Superior temporal gyrus (tissue), 1 donor: ENCODE measurements at regions not wholly inside any gene's neighbourhood (a gene's known extent, or its start where the extent isn't known, plus 50 kb on each side); places are given as distances from the start of the nearest gene placed in this dataset.
"Not testable (repeated sequence)": the region's sequence is repeated elsewhere in the genome, so short reads cannot be mapped to it uniquely, and the experiment has no call there.

Experiments used
- DNase-seq: peaks from one replicate; pipeline ENCODE4 v3.0.0-alpha.2; 2016; ENCODE audit errors: extremely low spot score

DNA sequence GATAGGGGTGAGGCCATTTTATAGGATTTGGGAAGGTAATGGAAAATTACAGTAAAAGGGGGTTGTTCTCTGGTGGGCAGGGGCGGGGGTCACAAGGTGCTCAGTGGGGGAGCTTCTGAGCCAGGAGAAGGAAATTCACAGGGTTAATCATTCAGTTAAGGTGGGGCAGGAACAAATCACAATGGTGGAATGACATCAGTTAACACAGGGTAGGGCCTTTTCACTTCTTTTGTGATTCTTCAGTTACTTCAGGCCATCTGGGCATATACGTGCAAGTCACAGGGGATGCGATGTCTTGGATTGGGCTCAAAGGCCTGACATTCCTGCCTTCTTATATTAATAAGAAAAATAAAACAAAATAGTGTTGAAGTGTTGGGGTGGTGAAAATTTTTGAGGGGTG is 181.1 kb upstream of the TRPC7 start:
- not testable (repeated sequence) for DNase-seq

DNA sequence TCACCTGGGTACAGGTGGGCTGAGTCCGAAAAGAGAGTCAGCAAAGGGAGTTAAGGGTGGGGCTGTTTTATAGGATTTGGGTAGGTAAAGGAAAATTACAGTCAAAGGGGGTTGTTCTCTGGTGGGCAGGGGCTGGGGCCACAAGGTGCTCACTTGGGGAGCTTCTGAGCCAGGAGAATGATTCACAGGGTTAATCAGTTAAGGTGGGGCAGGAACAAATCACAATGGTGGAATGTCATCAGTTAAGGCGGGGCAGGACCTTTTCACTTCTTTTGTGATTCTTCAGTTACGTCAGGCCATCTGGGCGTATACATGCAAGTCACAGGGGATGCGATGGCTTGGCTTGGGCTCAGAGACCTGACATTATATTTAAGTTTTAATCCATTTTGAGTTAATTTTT is 179.7 kb upstream of the TRPC7 start:
- DNase-seq: not testable (repeated sequence)

DNA sequence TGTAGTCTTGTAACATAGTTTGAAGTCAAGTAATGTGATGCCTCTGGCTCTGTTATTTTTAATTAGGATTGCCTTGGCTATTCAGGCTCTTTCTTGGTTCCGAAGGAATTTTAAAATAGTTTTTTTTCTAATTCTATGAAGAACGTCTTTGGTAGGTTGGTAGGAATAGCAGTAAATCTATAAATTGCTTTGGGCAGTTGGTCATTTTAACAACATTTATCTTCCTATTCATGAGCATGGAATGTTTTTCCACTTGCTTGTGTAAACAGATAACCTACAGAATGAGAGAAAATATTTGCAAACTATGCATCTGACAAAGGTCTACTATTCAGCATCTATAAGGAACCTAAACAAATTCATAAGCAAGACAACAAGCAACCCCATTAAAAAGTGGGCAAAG is 173.2 kb upstream of the TRPC7 start:
- DNase-seq: no peak

DNA sequence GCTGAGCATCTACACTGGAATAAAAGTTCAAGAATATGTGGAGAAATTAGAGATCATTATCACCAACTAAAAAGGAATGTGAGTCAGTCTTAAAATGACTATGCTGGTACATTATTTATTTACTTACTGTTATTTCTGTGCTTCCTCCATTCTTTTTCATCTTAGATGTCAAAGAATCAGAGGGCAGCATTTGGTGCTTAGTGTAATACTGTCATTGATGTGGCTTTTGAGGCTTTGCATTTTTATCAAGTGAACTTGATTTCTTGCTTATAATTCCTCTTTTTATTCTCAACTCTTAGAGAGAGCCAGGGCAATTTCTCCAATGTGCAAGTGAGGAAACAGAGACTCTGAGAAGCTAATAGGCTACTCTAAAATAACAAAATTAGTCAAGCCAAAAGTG is 163.7 kb upstream of the TRPC7 start:
- no peak for DNase-seq

DNA sequence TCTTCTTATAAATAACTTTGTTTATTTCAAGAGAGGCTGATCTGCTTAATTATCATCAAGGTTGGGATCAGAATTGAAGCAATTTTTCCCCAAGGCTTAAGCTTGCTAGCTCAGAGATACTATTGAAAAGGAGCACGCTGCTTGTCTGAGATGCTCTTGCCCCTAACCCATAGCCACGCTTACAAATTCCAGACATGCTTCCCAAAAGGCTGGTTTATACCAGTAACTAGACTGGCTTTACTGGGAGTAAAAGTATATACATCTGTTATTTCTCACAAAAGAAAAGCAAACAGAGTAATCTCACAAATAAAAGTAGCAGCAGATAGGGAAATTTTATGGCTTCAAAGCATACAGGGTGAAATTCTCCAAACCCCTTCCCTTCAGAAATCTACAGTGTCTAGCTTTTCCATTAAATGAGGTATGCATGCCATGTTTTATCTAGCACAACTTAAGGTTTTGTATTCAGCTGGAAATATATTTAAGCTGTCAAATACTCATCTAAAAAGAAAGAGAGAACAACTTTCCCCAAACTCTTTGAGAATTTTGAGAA is 163.2 kb upstream of the TRPC7 start:
- no peak for DNase-seq

DNA sequence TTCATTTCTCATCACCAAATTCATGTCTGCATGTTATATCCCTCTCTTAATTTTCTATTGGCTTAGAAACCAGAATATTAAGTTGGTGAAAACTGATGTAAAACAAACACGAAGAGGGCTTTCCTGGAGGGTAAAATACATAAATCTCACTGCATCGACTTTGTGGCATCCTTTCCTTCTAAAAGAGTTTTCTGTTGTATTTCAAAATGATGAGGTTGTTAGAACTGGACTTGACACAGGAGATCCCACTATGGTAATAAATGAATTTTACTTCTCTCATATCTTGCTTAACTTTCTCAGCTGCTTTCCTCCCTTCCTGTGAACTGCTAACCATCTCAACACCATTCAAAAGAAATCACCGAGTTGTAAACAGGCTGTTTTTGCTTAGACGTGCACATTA is 162.0 kb upstream of the TRPC7 start:
- DNase-seq: no peak

DNA sequence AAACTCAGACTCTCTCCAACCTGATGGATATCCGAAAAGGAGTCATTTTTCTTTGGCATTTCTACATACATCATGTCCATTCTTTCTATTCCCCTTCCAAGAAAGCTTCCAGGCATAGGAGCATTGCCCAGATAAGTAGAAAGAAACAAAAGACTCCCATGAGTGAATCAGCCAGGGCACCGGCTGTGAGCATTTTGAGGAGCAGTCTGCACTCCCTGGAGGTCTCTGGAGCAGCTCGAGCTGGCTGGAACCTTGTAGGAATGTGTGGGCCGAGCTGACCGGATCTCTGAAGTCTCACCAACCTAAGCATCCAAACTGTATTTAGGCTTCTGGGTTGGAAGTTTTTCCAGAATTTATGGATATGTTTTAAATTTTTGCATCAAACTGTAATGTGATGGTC is 161.4 kb upstream of the TRPC7 start:
- no peak for DNase-seq

DNA sequence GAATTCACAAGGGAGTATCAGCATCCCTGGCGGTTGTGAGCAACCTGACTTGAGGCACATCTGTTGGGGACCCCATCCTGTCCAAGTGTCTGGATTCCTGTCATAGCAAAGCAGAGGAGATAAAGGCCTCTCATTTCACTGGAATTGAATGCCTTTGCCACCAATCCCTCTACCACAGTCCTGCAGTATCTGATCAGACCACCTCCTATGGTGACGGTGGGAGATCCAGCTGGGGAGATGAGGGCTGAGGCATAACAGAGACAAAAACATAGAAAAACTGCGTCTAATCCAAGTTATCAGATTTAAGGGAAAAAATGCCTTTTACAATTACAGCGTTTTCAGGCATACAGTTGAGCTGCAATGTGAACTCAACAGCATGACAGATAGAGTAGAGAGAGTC is 160.7 kb upstream of the TRPC7 start:
- no peak for DNase-seq

DNA sequence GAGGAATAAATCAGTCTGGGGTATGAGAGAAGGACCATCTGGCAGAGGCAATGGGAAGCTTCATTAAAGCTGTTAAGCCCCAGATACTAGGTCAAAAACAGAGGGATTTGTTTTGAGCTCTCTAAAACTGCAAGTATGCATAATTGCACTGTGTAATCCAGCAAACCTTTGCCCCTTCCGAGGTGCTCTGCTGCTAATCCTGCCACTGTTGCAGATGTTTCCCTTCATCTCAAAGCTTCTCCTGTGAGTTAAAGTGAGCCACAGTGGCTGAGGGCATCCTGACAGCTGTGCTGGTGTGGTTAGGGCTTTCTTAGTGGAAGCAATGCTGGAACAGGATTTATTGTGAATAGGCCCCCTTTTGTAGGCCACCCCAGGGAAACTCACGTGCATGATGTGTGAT is 160.3 kb upstream of the TRPC7 start:
- no peak for DNase-seq

DNA sequence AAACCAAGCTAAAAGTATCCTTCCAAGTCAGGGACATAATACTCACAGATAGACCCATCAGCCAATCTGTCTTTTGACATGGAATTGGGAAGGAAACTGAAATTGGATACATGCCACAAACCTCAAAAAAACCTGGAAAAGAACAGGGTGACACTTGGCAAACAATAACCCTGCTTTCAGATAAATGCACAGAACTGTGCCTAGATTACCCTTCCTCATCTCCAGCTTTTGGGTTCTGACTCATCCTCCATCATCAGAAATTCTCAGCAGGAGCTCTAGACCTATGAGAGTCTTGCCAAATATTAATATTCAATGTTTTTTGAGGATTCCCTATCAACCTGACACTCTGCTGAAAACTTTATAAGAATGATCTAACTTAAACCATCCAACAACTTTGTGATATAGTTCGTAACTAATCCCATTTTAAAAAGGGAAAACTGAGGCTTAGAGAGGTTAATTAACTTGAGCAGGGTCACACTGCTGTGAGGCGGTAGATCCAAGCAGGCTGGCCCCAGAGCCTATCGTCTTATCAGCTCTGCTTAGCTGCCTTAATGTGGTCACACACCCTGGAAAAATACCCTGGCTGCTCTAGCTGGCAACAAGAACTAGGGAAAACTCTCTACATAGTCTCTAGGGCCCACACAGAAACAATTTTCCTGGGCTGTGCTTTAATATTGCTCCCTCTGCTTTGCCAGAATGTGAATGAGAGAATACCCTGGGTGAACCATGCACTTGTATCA is 157.0 kb upstream of the TRPC7 start:
- no peak for DNase-seq

DNA sequence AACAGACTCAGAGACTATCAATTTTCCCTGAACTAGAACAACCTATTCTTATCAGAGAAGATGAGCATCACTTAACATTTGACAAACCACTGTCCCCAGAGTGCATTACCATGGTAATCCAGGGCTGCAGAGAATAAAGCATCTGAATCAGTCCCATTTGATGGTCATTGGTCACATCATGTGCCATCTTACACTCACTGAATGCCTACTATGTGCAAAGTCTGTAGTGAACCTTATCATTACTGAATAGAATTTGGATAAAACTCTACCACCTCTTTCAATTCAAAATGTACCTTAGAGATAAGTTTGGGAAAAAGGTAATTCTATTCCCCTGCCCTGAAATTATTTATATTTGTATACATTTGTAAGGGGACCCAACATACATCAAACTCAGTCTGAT is 156.4 kb upstream of the TRPC7 start:
- DNase-seq: no peak

DNA sequence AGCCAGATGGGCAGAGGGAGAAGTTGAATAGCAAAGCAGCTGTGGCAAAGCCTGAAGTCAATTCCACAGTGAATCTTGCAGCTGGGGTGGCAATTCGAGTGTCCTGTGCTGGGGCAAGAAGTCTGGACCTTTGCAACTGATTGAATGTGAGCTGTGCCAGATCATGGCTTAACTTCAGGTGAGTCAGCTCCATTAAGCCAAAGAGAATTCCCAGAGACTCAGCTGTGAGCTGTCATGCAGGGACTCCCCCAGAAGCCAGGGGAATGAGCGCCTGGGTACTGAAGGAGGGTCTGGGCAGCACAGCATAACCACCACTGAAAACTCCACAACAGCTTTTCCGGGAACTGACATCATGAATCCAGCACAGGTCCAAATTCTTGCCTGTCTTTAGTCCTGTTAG is 153.5 kb upstream of the TRPC7 start:
- no peak for DNase-seq

DNA sequence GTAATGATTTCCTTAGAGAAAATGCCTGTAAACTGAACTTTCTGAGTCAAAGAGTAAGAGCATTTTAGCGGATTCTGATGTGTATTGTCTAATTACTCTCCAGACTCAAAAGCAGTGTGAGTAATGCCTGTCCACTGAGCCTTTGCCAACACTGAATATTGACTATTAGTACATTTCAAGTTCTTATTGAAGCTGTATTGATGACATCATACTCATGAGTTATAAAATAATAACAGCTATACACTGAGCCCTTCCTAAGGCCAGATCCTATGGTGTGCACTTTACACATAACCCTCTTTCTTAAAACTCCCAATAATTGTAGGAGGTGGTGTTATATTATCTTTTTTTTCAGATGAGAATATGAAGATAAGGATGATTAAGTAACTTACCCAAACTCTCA is 152.8 kb upstream of the TRPC7 start:
- DNase-seq: no peak

DNA sequence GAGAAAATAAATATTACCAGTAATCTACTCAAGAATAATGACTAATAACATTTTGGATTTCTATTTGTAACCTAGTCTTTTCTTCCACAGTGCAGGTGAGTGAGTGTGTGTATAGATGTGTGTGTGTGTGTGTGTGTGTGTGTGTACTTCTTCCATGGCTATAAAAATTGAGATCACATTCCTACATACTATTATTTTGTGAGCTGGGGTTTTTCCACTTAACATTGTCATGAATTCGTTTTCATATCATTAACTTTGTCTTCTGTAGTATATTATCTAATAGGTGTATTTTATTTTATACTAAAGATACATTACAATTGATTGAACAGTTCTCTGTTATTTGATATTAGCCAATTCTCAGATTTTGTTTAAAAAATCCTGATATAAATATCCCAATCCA is 152.4 kb upstream of the TRPC7 start:
- DNase-seq: no peak

DNA sequence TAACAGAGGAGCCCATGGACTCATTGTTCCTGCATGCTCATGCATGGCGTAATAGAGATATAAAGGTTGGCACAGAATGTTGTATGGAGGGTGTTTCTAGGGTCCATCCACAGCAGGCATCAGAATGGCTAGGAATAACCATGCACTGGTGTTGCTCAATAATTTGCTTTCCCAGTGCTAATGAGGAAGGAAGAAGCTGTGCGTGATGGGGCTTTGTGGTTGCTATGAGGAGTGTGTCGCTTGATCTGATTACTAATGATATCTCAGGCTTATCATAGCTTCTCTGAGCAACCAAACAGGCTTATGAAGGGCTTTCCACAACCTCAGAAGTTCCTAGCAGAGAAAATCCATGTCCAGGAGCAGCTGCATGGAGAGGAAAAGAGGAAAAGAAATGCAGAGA is 151.3 kb upstream of the TRPC7 start:
- DNase-seq: no peak

DNA sequence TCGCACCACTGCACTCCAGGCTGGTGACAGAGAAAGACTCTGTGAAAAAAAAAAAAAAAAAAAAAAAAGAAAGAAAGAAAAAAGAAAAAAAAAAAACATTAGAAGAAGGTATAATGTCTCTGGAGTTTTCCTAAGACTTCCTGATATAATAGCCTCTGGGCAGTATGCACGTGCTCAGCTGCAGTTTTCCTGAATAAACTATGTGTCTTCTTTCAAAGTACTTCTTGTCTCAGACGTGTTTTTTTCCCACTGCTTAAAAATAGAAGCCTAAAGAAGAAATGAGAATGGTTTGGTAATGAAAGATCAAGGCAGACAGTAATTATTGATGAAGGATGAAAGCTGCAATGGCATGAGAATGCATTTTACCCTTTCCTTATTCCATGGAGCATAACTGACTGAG is 148.1 kb upstream of the TRPC7 start:
- DNase-seq: no peak

DNA sequence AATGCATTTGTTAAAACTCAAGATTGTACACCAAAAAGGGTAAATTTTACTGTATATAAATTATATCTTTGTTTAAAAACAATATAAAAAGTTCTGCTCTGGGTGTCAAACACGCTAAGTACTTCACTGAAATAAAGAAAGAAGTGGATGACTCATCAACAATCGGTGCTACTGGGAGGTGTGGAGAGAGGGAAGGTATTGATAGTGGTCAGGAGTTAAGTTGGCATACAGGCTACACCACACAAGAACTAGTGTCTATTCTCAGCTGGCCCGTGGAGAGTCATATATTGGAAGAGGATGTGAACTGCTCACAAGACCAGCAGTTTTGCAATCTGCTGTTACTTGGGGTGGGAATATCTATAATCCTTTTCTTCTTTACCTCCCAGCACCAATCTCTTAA is 145.7 kb upstream of the TRPC7 start:
- DNase-seq: no peak

DNA sequence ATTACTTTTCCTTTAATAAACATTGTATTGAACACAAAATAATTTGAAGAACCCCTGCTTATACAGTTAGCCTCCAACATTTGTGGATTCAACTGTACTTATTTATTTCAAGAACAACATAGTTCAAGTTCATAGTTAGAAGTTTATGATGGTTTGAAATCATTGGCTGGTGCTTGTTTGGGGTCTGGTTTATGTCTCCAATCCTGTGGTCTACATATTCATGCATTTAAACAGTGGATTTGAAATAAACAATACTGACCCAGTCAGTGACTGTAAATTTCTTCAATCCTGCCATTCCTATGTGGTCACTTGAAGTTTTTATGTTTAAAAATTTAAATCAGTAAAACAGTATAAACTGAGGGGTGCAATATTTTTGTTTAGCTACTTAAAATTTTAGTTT is 145.1 kb upstream of the TRPC7 start:
- no peak for DNase-seq

DNA sequence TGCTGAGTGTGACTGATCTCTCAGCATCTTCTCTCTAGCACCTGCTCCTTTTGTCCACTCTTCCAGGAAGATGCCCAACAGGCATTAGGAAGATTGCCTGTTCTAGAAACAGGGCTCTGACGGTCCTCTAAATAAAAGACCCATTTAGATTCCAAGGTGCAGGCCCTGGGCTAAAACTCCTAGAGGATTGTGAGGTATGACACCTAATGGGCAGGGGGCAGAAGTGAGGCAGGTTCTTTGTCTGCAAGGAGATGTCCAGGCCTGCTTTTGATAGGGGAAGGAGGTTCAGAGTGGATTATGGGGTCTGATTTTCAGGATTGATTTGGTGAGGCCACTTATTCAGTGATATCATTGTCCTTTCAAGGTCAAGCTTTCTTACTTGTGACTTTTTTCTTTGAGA is 140.8 kb upstream of the TRPC7 start:
- no peak for DNase-seq

DNA sequence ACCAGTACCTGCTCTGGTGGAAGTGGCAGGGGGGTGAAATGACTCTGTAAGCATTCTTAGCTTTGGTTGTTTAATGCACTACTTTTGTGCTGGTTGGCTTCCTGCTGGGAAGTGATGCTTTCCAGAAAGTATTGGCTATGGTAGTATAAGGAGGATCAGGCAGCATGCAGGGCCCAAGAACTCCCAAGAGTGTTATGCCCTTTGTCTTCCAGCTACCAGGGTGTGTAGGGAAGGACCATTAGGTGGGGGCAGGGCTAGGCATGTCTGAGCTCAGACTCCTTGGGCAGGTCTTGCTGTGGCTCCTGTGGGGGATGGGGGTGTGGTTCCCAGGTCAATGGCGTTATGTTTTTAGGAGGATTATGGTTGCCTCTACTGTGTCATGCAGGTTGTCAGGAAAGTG is 135.8 kb upstream of the TRPC7 start:
- DNase-seq: no peak

DNA sequence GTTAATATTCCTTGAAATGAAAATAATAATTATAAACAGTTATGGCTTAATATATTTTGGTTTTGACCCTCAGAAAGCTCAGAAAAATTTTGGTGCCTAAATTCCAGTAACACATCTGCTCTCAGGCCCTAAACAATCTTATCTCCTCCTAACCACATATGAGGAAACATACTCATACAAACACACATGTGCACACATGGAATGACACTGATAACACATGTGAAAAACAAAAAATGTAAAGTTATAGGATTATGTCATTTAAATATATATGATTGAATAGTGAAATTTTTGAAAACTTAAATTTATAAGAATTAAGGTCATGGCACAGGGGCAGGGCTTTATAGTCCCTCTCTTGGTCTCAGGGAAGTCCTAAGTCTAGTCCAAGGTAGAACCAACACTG is 127.2 kb upstream of the TRPC7 start:
- DNase-seq: no peak

DNA sequence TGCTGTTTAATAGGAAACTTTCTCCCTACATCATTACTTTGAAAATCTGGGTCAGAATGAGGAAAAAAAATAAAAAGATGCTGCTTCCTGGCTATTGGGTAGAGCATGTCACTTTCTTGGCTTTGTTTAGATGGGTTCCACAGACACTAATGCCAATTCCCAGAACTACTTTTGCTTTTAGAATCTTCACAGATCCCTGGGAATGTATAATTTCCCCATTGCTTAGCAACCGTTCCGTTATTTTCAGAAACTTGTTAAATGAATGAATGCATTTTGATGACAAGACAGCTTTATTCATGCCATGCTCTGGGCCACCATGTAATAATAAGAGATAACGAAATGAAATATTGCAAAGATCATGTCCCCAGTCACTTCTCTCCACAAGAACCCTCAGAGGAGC is 126.5 kb upstream of the TRPC7 start:
- peak; percentile 16 for DNase-seq

DNA sequence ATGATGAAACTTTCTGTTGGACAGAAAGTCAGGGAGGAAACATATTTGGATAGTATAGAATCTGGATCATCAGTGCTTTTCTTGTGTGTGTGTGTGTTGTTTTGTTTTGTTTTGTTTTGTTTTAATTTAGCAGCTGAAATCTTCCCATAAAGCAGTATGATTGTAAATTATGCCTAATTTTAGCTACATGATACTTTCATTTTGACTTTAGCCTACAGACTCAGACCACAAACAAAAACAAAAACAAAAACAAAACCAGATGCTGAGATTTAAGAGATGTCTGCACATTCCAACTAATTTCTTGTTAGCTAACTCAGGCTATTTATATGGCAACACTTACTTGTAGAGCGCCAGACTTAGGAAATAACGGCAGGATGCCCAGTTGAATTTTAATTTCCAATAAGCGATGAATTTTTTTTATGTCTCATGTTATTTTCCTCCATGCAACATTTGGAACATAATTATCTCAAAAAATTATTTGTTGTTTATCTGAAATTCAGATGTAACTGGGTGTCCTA is 119.5 kb upstream of the TRPC7 start:
- no peak for DNase-seq

DNA sequence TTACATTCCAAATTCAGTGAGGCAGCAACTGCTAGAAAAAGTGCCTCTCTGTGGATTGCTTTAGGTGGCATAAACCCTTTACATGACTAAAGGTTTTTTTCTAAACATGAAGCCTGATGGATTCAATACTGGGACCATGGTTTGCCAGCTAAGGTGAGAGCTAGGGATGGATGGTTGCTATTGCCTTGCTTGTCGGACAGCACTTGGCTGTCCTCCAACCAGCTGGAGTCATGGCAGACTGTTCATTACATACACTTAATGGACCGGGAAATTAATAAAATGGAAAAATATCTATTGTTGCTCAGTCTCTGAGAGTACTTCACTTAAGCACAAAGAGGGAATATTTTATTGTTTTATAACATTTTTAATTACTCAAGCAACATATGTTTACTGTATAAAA is 116.9 kb upstream of the TRPC7 start:
- no peak for DNase-seq
